ENCODE measurements at regions not wholly inside any gene's neighbourhood (a gene's known extent, or its start where the extent isn't known, plus 50 kb on each side); places are given as distances from the start of the nearest gene placed in this dataset.
"Not testable (repeated sequence)": the region's sequence is repeated elsewhere in the genome, so short reads cannot be mapped to it uniquely, and the experiment has no call there.

DNA sequence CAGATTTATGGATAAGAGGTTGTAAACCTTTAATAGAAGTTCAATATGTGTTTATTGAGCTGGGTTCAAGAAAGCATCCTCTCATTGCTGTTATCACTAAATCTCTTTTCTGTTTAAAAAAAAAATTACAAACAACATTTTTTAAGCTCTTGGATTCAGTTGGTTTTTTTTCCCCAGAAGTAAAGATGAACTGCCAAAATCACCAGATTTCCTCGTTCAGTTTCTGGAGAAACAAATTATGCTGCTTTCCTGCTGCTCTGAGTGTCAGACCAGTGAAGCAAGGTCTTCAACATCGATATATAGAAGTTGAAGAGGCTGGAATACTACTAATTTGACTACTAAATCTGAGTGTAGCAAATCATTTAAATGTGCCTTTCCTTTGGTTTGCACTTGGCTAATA is 352.1 kb upstream of the IRAK1BP1 start:
- peak; percentile 48 for FAIRE-seq

DNA sequence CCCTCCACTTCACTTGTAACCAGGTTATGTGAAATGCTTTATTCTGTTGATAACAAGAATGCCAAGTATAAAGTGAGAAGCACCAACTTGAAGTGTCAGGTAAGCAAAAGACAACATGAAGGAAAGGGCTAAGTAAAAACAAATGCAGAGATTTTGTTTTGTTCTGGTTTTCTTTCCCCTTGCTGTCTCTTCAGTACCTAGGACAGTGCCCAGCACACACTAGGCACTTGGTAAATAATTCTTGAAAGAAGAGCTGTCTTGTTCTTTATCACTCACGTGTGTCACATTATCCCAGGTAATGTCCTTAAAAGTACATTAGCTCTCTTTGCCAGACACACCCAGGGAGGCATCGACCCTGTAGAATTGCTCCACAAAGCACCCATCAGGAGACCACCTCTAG is 350.0 kb upstream of the IRAK1BP1 start:
- FAIRE-seq = no peak

DNA sequence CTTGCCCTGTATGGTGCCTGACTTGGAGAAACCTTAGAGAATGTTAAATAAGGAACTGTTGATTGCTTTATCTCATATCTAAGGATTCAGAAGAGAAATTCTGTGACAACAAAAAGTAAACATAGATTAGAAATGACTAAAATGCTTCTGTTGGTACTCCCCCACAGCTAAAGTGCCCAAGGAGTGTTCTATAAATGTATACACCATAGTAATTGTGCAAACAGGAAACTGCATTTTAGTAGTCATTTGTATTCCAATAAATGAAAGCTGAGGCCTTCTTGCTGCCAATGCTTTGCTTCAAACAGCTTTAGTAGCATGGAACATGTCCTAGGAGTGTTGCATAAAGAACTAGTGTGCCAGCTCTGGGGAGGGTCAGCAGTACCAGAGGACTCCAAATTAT is 343.7 kb upstream of the IRAK1BP1 start:
- no peak for FAIRE-seq

DNA sequence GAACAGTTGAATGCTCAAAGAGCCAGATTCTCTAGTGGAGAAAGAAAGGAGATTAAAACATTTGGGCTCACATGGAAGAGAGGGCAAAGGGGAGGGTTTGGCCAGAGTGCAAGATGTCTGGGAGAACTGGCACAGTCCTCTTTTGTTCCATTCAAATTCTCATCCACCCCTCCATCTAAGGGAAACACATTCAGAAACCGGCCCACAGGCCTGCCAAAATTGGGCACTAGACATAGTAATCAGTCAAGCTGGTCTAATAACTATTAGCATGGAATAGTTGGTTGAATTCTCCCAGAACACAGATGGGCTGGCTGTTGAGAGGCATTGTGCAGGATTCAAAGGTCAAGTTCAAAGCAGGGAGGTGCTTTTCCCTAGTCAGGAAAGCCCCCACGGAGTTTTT is 341.4 kb upstream of the IRAK1BP1 start:
- FAIRE-seq = no peak

DNA sequence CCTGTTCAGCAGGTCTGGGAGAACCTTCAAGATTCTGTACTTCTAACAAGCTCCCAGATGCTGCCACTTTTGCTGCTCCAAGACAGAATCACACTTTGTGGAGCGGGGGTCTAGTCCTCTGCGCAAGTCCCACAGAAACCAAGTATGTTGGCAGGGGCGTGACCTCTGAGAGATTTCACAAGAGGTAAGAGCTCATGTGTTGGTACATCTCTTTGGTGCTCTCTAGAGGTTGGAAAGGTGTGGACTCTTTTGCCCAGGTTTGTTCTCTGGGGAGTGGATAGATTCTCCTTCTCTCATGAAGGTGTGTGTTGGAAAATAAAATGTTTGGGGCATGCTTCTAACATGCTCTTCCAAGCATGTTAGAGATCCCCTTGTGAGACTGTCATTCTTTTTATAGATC is 340.9 kb upstream of the IRAK1BP1 start:
- FAIRE-seq = no peak

DNA sequence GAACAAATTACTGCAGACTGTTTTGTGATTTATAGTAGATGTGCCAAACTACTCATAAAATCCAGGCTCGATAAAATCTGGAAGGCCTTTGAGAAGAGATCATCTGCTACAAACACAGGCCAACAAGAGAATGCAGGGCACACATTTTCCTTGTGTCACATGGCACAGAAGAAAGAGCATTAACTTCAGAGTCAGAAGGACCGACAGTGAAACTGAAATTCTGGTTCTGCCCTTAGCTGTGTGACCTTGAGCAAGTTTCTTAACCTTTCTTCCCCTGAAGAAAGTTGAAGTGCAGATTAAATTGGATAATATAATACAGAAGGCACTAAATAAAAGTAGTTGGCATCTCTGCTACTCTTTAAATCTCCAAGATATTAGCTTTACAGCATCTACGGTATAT is 338.4 kb upstream of the IRAK1BP1 start:
- no peak for FAIRE-seq

DNA sequence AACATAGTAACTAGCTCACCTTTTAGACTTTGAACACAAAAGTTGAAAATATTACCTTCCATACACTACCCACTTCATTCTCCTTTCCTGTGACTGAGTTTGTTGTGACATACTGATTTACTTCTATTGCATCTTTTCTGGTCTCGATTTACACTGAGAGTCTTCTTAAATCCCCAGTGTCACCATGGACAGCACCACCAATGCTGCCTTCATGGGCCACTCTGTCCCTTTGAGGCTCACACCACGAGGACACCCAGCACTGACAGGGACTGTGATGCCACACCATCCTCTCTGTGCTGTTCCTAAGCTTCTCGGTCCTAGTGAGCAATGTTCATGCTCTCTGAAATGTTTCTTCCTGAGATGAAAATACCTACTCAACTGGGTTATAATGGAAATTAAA is 337.1 kb upstream of the IRAK1BP1 start:
- FAIRE-seq = no peak

DNA sequence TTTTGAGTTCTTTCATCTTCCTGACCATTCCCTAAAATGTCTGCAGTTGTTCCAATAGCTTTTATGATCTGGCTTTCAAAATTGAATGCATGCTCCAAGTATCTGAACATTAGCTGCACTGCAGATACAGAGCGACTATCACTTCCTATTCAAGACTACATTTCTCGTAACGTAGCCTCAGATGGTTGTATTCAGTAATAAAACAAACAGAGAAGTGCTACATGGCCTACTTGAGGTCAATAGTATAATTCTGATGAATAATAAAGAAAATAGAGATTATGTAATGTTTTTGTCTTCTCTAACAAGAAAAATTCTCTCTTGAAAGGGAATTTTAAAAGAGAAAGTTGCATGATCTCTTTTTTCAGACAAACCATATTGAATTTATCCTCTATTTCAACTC is 333.9 kb upstream of the IRAK1BP1 start:
- FAIRE-seq = no peak

DNA sequence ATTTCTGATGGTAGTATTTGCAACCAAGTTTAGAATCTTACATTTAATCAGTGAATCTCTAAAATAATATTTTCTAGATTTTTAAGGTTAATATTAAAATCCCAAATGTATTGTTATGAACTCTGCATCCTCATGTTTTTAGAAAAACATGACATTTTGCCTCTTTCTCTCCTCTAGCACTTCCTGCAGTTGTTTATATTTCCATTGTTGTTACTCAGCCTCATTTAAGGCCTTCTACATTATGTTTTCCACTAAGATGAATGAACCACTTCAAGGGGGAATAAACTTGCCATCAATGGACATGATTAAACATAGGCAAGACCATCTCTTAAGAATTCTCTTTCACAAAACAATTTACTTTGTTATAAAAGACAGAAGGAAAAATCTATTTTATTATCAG is 333.5 kb upstream of the IRAK1BP1 start:
- no peak for FAIRE-seq

DNA sequence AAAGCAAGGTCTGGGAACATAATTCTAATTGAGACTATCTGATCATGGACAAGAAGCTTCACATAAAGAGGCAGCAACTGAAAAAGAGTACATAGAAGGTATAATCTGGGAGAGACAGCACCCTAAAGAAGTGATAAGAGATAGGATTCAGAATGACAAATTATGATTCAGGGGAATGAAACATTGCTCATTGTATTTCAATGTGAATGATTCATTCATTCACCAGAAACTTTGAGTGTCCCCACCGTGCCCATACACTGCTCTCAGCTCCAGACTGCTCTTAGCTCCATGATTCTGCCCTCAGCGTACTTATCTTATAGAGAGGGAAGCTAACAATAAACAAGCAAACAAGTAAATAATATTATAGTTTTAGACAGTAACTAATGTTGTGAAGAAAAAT is 329.3 kb upstream of the IRAK1BP1 start:
- FAIRE-seq = no peak

DNA sequence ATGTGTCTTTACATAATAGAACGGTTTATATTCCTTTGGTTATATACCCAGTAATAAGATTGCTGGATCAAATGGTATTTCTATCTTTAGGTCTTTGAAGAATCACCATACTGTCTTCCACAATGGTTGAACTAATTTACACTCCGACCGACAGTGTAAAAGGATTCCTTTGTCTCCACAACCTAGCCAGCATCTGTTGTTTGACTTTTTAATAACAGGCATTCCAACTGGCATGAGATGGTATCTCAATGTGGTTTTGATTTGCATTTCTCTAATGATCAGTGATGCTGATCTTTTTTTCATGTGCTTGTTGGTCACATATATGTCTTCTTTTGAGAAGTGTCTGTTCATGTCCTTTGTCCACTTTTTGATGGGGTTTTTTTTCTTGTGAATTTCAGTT is 319.7 kb upstream of the IRAK1BP1 start:
- FAIRE-seq = not testable (repeated sequence)

DNA sequence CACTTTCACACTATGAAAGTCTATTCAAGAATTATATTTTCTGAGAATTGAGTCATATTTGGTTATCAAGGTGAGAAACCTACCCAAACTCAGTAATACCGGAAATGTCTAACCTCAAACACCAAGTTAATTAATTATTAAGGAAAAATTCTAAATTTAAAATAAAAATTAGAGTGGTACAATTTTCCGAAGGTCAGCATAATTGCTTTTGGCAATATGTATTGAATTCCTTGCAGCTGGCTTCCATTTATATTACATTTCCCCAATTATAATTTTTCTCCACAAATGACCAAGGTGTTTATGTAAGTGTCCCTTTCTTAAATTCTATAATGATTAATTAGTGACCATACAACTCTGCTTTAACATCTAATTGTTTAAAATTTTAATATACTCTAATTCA is 316.0 kb upstream of the IRAK1BP1 start:
- FAIRE-seq = no peak

DNA sequence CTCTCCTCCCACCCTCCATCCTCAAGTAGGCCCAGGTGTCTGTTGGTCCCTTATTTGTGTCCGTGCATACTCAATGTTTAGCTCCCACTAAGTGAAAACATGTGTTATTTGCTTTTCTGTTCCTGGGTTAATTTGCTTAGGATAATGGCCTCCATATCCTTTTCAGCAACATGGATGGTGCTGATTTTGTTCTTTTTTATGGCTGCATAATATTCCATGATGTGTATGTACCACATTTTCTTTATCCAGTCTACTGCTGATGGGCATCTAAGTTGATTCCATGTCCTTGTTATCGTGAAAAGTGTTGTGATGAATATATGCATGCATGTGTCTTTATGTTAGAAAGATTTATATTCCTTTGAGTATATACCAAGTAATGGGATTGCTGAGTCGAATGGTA is 314.9 kb upstream of the IRAK1BP1 start:
- no peak for FAIRE-seq

DNA sequence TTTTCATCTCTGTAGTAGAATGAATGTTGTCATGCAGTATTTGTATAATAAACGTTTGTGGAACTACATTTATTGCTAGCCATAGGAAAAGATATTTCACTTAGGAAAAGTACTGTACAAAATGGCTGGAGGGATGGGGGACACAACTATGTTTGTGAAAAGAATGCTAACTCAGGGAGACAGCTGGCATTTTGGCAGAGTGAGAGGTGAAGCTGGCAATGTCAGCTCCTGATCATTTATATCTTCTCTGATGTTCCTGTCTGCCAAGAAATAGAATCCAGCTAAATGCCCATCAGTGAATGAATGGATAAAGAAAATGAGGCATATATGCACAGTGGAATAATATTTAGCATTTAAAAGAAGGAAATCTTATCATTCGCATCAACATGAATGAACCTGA is 313.0 kb upstream of the IRAK1BP1 start:
- FAIRE-seq = no peak

DNA sequence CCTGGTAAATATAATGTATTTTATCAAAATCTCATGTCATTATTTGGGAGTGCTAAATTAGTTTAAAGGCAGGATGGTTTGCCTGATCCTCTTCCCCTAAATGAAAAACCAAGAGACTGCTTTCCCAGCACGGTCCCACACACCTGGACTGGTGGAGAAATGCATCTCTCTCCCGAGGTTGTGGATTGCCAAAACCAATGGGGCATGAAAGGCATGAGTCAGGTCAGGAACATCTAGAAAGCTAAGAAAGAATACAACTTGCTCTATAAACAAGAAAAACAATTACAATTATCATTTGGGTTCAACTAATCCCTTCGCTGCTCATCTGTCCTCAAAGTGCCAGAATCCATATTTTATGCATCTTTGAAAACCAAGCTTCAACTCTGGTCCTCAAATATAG is 308.3 kb upstream of the IRAK1BP1 start:
- no peak for FAIRE-seq

DNA sequence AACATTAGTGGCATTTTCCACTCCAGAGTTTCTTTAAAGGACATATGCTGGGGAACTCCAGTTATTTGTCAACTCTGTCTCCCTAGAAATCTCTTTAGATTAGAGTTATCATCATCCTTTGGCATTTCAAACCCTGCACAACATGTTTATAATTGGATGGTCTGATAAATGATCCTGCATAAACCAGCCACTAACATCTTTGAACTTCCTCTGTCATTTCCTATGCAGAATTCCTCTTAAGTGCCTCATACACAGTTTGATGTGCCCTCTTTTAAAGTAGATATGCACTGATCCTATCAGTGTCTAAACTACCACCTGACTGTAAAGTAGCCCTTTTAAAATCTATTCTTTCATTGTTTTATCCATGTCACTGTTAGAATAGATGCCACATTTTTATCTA is 306.3 kb upstream of the IRAK1BP1 start:
- no peak for FAIRE-seq

DNA sequence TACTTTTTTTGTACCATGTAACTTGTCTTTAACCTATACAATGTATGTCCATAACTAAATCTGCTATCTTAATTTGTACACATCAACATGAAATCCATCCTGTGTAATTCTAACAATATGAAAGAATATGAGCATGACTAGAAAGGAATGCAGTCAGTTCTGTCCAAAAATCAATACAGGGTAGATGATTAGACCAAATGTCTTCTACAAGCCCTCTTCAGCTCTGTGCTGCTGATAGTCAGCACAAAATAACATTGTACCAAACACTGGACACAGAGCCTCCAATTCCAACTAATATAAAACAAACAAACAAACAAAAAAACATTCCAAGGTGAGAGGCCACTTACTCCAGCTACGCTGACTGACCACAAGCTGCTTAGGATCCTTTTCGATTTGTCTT is 301.4 kb upstream of the IRAK1BP1 start:
- FAIRE-seq = no peak

DNA sequence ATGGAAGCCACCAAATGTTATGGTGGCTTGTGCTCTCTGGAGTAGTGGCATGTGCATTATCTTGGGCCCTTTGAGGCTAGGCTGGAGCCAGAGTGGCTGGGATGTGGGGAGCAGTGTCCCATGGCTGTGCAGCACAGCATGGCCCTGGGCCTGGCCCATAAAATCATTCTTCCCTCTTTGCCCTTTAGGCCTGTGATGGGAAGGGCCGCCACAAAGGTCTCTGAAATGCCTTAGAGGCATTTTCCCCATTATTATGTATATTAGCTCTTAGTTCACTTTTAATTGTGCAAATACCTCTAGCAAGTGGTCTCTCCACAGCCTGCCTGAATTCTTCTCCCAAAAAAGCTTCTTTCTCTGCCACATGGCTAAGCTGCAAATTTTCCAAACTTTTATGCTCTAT is 297.3 kb upstream of the IRAK1BP1 start:
- FAIRE-seq = no peak

DNA sequence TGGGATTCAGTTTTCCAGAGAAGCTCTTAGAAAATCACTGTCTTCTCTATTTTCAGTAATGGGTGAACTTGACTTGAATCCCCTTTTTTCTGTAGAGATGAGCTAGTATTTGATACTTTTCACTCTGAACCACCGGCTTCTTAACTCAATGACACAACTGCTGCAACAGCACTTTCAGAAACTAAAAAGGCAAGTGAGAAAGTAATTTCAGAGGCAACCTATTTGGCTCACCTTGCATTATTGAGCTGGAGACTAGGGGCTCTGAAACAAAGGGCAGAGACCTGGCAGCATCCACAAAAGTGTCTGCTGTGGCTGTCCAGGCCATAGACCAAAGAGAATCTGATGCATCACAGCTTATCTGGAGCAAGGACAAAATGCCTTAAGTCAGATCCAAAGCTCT is 289.8 kb upstream of the IRAK1BP1 start:
- no peak for FAIRE-seq

DNA sequence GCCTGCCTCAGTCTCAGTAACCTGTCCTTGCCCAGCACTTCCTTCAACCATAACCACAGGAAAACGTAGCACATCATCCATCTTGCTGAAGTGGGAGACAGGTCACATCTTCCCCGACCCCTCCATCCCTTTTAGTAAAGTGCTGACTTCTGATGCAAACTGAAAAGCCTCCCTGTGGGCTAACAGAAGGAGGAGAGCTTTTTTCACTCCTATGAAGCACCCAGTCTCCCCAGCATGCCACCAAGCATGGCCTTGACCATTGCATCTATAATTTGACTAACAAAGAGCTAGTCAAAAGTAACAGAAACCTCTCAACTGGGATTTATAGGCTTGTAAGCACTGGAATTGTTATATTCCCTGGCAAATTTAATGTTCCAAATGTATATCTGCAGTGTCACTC is 288.9 kb upstream of the IRAK1BP1 start:
- FAIRE-seq = no peak

DNA sequence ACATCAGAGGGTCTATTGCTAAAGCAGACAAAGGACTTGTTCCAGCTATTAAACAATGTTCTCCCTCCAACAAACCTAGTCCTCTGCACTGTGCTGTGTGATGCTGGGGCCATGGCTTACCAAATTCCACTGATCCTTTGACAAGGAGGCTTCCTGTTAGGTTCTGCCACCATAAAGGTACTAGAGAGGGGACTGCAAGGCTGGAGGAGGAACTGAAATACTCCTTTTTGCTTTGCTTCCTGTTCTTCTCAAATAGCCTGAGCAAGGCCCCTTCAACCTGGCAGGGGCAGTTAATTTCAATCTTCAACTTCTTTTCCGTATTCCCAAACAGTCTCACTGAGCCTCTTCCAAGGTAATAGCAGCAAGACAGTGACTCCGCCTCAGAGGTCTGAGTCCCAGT is 286.4 kb upstream of the IRAK1BP1 start:
- no peak for FAIRE-seq

DNA sequence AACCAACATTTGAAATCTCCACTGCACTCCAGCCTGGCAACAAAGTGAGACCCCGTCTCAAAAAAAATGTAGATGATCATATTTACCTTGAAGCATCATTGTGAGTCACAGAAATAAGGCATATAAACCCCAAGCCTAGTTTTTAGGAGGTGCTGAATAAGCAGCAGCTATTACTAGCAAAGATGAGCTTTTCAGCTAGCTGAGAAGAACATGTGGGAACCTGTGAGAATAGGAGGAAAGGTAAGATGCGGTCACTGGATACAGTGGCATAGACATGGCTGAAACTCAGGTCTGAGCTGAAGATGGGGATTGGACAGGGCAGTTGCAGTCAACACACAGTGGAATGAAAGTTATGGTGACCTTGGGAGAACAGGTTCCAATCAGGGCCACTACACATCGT is 284.3 kb upstream of the IRAK1BP1 start:
- no peak for FAIRE-seq

DNA sequence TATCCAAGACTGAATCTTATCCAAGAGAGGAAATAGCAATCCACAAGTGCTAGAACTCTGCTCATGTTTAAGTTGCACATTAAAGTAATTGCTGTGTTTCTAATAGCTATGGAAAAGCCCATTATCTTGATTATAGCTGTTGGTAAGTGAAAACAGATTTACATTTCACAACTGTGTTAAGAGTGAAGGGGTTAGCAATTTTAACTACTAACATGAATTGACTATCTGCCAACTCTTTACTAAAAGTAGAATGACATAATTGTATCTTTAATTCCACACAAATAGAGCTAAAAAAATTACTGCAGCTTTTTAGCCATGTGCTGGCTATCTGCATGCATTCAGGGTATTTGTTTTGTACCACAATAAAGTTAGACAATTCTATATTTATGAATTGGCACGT is 277.9 kb upstream of the IRAK1BP1 start:
- FAIRE-seq = no peak

DNA sequence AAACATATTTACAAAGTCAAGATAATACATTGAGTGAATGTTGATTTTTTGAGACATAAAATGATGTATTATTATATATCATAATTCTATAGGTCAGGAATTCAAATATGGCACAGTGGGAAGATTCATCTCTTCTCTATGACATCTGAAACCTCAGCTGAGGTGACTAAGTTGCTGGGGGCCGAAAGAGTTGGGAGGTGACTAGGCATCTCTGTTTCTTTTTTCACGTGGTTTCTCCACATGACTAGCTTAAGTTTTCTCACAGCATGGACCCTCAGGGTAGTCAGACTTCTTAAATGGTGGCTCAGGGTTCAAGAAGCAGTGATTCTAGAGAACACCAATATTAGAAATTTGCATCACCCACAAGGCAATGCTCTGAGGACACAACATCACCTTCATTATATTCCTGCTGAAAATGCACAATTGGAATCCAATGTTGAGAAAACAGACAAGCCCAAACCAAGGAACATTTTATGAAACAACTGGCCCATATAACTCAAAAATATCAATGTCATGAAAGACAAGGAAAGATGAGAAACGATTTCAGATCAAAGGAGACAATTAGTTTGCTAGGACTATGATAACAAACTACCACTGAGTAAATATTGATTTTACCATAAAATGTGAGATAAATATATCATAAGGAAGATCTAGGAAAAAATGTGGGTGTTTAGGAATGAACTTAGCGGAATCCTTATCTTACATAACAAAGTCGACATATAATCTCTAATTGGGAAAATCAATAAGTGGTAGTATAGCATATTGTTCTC is 273.3 kb upstream of the IRAK1BP1 start:
- no peak for FAIRE-seq

DNA sequence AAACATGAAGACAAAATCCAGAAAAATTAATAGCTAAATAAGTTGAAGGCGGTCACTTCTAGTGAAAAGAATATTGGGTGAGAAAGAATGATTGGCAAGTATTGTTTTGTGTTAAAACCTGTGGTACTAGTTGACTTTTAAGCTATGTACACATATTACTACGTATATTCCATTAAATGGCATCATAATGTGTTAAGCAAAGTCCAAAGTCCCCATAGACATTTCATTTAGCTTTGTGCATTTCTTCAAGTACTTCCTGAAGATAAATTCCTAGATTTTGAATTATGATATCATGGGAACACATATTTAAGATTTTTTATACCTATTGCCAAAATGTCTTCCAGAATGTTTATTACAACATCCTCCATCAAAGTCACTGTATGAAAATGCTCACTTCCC is 272.7 kb upstream of the IRAK1BP1 start:
- FAIRE-seq = no peak

DNA sequence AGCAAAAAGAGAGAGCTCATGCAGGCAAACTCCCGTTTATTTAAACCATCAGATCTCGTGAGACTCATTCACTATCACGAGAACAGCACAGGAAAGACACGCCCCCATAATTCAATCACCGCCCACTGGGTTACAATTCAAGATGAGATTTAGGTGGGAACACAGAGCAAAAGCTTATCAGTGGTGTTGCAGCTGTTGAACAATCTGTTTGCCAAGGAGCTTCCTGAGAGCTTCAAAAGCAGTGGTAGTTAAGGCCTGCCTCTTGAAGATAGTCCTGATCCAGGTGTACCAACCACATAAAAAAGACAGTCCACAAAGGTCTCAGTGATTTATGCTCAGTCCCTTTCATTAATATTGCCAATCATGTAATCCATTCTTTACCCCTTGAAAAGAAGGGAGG is 269.4 kb upstream of the IRAK1BP1 start:
- FAIRE-seq = no peak
